ENCODE measurements at regions not wholly inside any gene's neighbourhood (a gene's known extent, or its start where the extent isn't known, plus 50 kb on each side); places are given as distances from the start of the nearest gene placed in this dataset.
"Not testable (repeated sequence)": the region's sequence is repeated elsewhere in the genome, so short reads cannot be mapped to it uniquely, and the experiment has no call there.

DNA sequence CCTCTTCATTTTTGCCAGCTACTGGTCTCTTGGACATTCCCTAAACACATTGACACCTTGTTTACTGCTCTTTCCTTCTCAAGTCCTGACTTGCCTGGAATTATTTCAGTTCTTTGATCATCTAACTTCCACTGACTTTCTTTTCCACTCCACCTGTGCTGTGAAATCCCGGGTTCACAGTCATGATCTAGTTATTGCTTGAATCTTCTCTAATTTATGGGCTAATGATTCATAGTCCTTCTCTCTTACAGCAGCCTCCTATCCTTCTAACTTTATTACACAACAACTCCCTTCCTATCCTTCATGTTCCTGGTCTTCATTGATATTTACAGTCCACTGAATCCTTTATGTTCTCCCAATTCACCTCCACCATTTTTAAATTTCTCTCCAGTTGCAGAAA lies 260.1 kb downstream of the C12orf75 start:
- H3K9me3 ChIP-seq: no peaks in the 10 kb centered on the region
- TF ChIP-seq, protein P1, sequence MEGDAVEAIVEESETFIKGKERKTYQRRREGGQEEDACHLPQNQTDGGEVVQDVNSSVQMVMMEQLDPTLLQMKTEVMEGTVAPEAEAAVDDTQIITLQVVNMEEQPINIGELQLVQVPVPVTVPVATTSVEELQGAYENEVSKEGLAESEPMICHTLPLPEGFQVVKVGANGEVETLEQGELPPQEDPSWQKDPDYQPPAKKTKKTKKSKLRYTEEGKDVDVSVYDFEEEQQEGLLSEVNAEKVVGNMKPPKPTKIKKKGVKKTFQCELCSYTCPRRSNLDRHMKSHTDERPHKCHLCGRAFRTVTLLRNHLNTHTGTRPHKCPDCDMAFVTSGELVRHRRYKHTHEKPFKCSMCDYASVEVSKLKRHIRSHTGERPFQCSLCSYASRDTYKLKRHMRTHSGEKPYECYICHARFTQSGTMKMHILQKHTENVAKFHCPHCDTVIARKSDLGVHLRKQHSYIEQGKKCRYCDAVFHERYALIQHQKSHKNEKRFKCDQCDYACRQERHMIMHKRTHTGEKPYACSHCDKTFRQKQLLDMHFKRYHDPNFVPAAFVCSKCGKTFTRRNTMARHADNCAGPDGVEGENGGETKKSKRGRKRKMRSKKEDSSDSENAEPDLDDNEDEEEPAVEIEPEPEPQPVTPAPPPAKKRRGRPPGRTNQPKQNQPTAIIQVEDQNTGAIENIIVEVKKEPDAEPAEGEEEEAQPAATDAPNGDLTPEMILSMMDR (IDR thresholded peaks at IDR 0.05): no peak
- no peaks in the 10 kb centered on the region for H3K27me3 ChIP-seq
- no peaks in the 10 kb centered on the region for H3K36me3 ChIP-seq
- H3K4me3 ChIP-seq (ENCODE audit: low read depth in 1 of 2, low read length in 1 of 2): no peak overlapping the region
- no peak overlapping the region for H3K27ac ChIP-seq
- no peaks in the 10 kb centered on the region for H3K4me1 ChIP-seq (ENCODE audit: control insufficient read depth in 1 of 2, insufficient read depth in 1 of 2, low read depth in 1 of 2, low read length in 1 of 2)

DNA sequence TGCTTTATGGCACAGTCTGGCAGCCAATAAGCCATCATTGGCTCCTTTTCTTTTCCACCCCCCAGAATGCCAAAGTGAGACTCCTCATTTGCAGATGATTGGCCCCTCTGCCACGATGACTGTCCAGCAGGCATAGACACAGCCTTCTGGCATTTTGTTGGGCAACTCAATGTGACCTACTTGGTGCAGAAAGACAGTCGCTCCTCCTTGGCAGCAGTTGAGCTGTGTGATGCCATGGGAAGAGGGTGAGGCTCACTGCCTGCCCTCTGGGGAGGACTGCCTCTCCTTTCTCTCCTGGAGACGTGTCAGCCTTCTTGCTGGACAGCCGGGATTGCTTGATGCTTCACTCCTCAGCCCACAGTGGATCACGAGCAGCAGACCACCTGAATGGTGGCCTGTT lies 264.9 kb downstream of the C12orf75 start:
- TF ChIP-seq, protein P1 (IDR thresholded peaks at IDR 0.05): no peak
- H3K36me3 ChIP-seq: no peaks in the 10 kb centered on the region
- H3K9me3 ChIP-seq: no peaks in the 10 kb centered on the region
- no peaks in the 10 kb centered on the region for H3K4me1 ChIP-seq (ENCODE audit: control insufficient read depth in 1 of 2, insufficient read depth in 1 of 2, low read depth in 1 of 2, low read length in 1 of 2)
- no peaks in the 10 kb centered on the region for H3K27me3 ChIP-seq
- no peak overlapping the region for H3K27ac ChIP-seq
- H3K4me3 ChIP-seq (ENCODE audit: low read depth in 1 of 2, low read length in 1 of 2): no peak overlapping the region

DNA sequence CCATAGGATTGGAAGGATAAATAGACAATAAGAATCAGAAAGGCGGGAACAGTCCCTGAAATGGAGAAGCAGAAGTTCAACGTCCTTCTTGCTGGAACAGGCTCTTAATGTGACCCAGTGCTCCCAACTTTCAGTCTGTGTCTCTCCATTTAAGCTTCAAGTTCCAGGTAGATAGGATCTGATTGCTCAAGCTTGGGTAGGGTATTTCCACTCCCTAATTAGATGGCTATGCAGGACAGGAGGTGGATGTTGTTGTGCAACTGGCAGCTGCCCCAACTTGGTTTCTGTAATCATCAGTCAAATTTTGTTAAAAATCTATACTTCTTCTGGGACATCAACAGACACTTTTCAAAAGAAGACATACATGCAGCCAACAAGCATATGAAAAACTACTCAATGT lies 266.2 kb downstream of the C12orf75 start:
- TF ChIP-seq, protein P1 (IDR thresholded peaks at IDR 0.05): no peak
- Histone ChIP-seq H3K27me3 (no peaks in the 10 kb centered on the region), H3K27ac (no peak overlapping the region), H3K36me3 (no peaks in the 10 kb centered on the region), H3K4me1 (ENCODE audit: control insufficient read depth in 1 of 2, insufficient read depth in 1 of 2, low read depth in 1 of 2, low read length in 1 of 2) (no peaks in the 10 kb centered on the region), H3K9me3 (no peaks in the 10 kb centered on the region), H3K4me3 (ENCODE audit: low read depth in 1 of 2, low read length in 1 of 2) (no peak overlapping the region)

DNA sequence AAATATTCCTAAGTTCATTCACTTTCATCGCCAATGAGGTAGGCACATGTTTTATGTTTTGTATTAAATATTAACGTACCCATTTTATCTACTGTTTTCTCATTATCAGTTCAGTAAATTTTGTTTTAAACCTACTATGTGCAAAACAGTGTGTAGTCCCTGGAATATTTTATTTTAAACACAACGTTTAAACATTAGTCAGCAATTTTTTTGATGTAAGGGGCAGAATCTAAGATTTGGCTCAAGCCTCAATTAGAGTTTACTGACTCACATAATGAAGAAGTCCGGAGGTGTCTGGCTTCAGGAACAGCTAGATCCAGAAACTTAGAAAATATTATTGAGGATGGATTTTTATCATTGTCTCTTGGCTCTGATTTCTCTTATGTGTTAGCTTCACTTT lies 267.5 kb downstream of the C12orf75 start:
- H3K27ac ChIP-seq: no peak overlapping the region
- no peak overlapping the region for H3K4me3 ChIP-seq (ENCODE audit: low read depth in 1 of 2, low read length in 1 of 2)
- no peaks in the 10 kb centered on the region for H3K4me1 ChIP-seq (ENCODE audit: control insufficient read depth in 1 of 2, insufficient read depth in 1 of 2, low read depth in 1 of 2, low read length in 1 of 2)
- TF ChIP-seq, protein P1 (IDR thresholded peaks at IDR 0.05): no peak
- H3K9me3 ChIP-seq: no peaks in the 10 kb centered on the region
- no peaks in the 10 kb centered on the region for H3K36me3 ChIP-seq
- no peaks in the 10 kb centered on the region for H3K27me3 ChIP-seq

DNA sequence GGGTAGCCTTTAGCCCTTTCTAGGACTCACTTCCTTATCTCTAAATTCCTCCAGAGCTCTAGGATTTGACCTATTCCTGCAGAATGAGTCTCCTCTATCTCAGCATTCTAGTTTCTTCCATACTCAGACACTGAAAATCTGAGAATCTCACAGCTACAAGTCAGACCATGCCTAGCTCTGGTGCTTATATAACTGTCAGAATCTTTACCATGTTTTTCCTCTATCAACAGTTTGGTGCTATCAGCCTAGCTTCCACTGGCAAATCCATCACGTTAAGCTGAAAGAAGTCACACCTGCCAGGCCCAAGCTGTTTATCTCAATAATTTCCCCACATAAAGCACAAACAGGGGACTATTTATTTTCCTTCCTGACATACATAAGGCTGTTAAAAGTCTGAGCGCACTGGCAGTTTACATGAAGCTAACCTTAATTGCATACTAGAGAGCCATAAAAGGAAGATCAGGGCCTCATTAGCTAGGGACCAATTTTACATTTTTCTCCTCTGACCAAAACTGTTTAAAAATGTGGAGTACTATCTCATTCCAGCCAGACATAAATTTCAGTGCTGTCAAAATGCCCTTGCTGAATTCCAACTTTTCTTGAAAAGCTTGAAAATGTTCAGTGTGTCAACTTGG lies 270.5 kb downstream of the C12orf75 start:
- Histone ChIP-seq H3K4me3 (ENCODE audit: low read depth in 1 of 2, low read length in 1 of 2) (no peak overlapping the region), H3K36me3 (no peaks in the 10 kb centered on the region), H3K9me3 (no peaks in the 10 kb centered on the region), H3K27ac (no peak overlapping the region), H3K4me1 (ENCODE audit: control insufficient read depth in 1 of 2, insufficient read depth in 1 of 2, low read depth in 1 of 2, low read length in 1 of 2) (no peaks in the 10 kb centered on the region), H3K27me3 (no peaks in the 10 kb centered on the region)
- TF ChIP-seq, protein P1 (IDR thresholded peaks at IDR 0.05): no peak

DNA sequence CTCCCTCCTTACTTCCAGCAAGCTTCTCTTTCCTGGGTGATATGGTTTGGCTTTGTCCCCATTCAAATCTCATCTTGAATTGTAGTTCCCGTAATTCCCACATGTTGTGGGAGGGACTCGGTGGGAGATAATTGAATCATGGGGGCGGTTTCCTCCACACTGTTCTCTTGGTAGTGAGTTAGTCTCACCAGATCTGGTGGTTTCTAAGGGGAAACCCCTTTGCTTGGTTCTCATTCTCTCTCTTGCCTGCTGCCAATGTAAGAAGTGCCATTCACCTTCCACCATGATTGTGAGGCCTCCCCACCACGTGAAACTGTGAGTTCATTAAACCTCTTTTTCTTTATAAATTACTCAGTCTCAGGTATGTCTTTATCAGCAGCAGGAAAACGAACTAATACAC lies 271.8 kb downstream of the C12orf75 start:
- not testable (repeated sequence) for H3K4me3 ChIP-seq (ENCODE audit: low read depth in 1 of 2, low read length in 1 of 2); H3K4me1 ChIP-seq (ENCODE audit: control insufficient read depth in 1 of 2, insufficient read depth in 1 of 2, low read depth in 1 of 2, low read length in 1 of 2); H3K27me3 ChIP-seq; H3K27ac ChIP-seq; H3K9me3 ChIP-seq; H3K36me3 ChIP-seq

DNA sequence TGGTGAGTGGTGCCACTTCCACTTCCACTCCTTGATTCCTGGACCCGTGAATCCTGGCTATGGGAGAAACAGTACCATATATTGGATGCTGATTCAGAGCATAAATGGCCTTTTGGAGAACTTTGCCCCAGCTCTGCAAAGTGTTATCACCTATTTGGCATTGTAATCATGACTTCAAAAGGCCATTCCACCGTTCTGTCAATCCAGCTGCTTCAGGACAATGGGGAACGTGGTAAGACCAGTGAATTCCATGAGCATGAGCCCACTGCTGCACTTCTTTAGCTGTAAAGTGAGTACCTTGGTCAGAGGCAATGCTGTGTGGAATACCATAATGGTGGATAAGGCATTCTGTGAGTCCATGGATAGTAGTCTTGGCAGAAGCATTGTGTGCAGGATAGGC lies 273.8 kb downstream of the C12orf75 start:
- H3K4me3 ChIP-seq (ENCODE audit: low read depth in 1 of 2, low read length in 1 of 2); H3K4me1 ChIP-seq (ENCODE audit: control insufficient read depth in 1 of 2, insufficient read depth in 1 of 2, low read depth in 1 of 2, low read length in 1 of 2); H3K36me3 ChIP-seq; H3K27me3 ChIP-seq; H3K27ac ChIP-seq; H3K9me3 ChIP-seq: not testable (repeated sequence)

DNA sequence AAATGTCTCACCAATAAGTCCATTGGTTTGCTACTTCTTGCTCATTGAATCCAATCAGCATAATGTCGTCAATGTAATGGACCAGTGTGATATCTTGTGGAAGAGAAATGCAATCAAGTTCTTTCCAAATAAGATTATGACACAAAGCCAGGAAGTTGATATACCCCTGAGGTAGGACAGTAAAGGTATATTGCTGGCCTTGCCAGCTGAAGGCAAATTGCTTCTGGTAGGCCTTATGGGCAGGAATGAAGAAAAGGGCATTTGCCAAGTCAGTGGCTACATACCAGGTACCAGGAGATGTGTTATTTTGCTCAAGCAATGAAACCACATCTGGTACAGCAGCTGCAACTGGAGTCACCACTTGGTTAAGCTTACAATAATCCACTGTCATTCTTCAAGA lies 276.1 kb downstream of the C12orf75 start:
- not testable (repeated sequence) for H3K4me3 ChIP-seq (ENCODE audit: low read depth in 1 of 2, low read length in 1 of 2); H3K36me3 ChIP-seq; H3K27ac ChIP-seq; H3K4me1 ChIP-seq (ENCODE audit: control insufficient read depth in 1 of 2, insufficient read depth in 1 of 2, low read depth in 1 of 2, low read length in 1 of 2); H3K27me3 ChIP-seq; H3K9me3 ChIP-seq

DNA sequence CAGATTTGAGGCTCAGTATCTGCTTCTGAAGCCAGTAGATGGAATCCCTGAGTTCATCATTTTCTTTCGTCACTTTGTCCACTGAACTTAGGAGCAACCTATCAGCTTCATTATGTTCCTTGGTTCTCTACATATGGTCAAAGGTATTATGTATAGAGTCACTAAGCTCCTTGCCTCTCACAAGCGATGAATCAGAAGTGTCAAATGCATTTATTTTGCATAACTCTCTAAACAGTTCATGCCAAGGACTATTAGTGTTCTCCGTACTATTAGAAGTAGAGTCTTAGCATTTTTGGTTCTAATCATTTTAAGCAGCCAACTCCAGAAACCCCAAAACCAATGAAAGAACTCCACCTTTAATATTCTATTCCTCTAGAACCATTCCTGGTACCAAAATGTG lies 278.5 kb downstream of the C12orf75 start:
- H3K27ac ChIP-seq; H3K4me3 ChIP-seq (ENCODE audit: low read depth in 1 of 2, low read length in 1 of 2); H3K9me3 ChIP-seq; H3K27me3 ChIP-seq; H3K36me3 ChIP-seq; H3K4me1 ChIP-seq (ENCODE audit: control insufficient read depth in 1 of 2, insufficient read depth in 1 of 2, low read depth in 1 of 2, low read length in 1 of 2): not testable (repeated sequence)

All from neutrophil (primary cell).